ENCODE measurements at regions not wholly inside any gene's neighbourhood (a gene's known extent, or its start where the extent isn't known, plus 50 kb on each side); places are given as distances from the start of the nearest gene placed in this dataset.
A peak's percentile ranks its signal among the peaks of the same experiment; 100 is the strongest.

DNA sequence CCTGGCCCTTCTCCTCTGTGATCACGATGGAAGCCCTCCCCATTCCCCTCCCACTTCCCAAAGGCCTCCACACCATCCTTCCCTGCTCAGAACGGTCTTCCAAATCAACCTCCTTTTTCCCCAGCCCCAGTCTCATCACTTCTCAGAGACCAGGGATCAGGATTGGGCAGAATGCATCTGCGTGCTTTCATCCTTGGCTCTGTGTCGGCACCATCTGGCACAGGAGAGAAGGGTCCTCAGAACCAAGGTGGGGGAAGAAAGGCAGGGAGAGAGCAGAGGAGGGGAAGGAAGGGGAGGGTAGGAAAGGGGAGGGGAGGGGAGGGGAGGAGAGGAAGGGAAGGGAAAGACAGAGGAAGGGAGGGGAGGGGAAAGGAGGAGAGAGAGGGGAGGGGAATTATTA is 52.4 kb upstream of the FICD start:
- no peaks in the 10 kb centered on the region for H3K27me3 Mint-ChIP-seq (ENCODE audit: low read depth)
- H3K4me1 Mint-ChIP-seq (ENCODE audit: low read depth) = no peaks in the 10 kb centered on the region
- no peak for DNase-seq
- ATAC-seq (replicated peaks in 1 of 2) = no peak
- H3K4me3 Mint-ChIP-seq = no peak overlapping the region
- H3K9me3 Mint-ChIP-seq = no peaks in the 10 kb centered on the region
- no peak overlapping the region for H3K27ac Mint-ChIP-seq
- no peaks in the 10 kb centered on the region for H3K36me3 Mint-ChIP-seq (ENCODE audit: insufficient read depth in 2 of 2)

DNA sequence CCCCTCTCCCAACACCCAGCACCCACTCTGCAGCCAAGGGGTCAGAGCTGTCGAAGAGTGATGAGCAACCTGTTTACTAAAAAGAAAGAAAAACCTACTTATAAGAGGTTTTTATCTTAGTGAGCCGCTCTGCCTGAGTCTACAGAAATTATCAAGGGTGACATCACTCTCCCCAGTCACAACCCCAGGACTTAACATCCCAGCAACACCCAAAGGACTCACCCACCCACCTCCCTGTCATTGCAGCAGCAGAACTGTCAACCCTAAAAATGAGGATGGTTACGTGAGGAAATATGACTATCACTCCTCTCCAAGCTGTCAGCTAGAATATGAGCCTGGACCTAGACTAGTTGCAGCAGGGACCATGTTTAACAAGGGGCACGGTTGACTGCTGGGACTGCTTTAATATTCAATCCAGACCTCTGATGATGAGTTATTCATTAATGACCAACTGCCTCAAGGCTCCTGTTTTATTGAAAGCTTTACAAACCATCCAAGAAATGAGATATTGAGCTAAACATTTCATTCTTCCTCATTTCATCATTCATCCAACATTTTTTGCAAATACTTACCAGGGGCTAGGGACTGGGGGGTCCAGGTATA is 53.9 kb upstream of the FICD start:
- Mint-ChIP-seq H3K4me3 (no peak overlapping the region), H3K27ac (no peak overlapping the region), H3K36me3 (ENCODE audit: insufficient read depth in 2 of 2) (no peaks in the 10 kb centered on the region), H3K27me3 (ENCODE audit: low read depth) (no peaks in the 10 kb centered on the region), H3K4me1 (ENCODE audit: low read depth) (no peaks in the 10 kb centered on the region), H3K9me3 (no peaks in the 10 kb centered on the region)
- DNase-seq = no peak
- no peak for ATAC-seq (replicated peaks in 1 of 2)

DNA sequence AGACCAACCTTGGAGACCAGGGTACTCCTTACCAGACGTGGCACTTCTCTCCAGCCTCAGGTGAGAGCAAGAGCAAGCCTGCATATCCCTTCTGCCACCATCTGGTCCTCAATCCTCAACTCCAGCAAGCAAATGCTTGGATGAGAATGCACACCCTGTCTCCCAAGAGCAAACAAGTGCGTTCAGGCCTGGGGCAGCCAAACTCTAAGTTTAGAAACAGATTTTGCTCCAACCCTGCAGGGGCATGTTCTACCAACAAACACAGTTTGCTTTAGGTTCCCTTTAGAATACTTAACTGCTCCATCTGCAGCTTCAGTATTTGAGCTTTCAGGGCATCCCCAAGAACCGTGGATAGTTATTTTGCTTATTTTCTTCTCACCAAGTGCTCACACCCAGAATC is 55.9 kb upstream of the FICD start:
- Mint-ChIP-seq H3K4me3 (no peak overlapping the region), H3K9me3 (no peaks in the 10 kb centered on the region), H3K4me1 (ENCODE audit: low read depth) (no peaks in the 10 kb centered on the region), H3K27ac (no peak overlapping the region), H3K27me3 (ENCODE audit: low read depth) (peaks cover 9% of the 10 kb centered on the region), H3K36me3 (ENCODE audit: insufficient read depth in 2 of 2) (no peaks in the 10 kb centered on the region)
- DNase-seq (no peak), ATAC-seq (replicated peaks in 1 of 2) (no peak)

DNA sequence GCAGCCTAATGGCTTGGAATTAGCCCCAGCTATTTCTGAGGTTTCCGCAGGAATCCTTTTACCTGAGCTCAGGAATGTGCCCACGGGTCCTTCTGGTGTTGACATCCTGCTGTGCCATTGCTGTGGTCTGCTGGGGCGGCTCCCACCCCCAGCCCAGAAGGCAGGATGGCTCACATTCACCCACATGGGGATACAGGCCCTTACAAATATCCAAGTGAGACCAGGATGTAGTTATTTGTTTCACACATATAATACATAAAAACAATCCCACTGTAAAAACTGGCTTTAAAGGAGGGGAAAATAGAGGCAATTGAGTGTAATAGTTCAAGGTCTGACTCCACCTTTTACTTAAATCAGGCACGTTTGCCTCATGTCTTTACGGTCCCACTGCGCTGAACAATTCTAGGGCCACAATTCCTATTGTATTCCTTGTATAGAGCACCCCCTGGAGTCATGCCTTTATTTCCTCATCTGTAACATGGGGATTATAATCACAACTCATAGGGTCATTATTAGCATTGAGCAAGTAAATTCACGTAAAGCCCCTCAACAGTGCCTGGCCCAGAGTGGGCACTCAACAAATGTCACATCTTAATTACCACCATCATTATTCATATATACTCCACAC is 57.2 kb upstream of the FICD start:
- no peaks in the 10 kb centered on the region for H3K9me3 Mint-ChIP-seq
- DNase-seq = no peak
- H3K36me3 Mint-ChIP-seq (ENCODE audit: insufficient read depth in 2 of 2) = no peaks in the 10 kb centered on the region
- H3K4me3 Mint-ChIP-seq = no peak overlapping the region
- no peak overlapping the region for H3K27ac Mint-ChIP-seq
- no peak for ATAC-seq (replicated peaks in 1 of 2)
- H3K4me1 Mint-ChIP-seq (ENCODE audit: low read depth) = no peaks in the 10 kb centered on the region
- H3K27me3 Mint-ChIP-seq (ENCODE audit: low read depth) = peaks cover 19% of the 10 kb centered on the region

DNA sequence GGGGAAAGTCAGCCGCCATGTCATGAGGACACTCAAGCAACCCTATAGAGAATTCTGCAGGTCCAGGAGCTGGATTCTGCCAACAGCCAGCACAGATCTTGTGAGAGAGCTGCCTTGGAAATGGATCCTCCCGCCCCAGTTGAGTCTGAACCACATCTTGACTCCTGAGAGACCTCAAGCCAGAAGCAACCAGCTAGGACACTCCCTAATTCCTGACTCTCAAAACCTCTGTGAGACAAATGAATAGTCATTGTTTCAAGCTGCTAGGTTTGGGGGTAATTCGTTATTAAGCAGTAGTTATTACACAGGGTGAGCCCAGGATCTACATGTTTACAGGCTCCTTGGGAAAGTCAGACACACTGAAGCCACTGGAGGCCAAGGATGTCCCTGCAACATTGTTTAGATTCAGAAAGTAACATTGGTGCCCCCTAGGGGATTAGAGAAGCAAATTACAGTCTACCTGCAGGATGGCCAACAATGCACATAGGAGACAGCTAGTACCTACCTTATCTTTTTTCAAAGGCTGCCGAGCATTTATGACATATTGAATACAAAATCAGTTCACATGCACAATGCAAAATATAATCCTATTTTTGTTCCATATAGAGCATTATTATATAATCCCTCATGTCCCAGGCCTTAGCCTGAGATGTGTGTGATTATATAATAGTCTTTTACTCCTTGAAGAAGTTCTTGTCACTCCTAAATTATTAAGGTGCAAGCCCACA is 57.9 kb upstream of the FICD start:
- no peak overlapping the region for H3K27ac Mint-ChIP-seq
- no peaks in the 10 kb centered on the region for H3K9me3 Mint-ChIP-seq
- H3K4me1 Mint-ChIP-seq (ENCODE audit: low read depth) = no peaks in the 10 kb centered on the region
- no peak overlapping the region for H3K4me3 Mint-ChIP-seq
- DNase-seq = peak in 1 of 2 donors; percentile 10
- no peaks in the 10 kb centered on the region for H3K36me3 Mint-ChIP-seq (ENCODE audit: insufficient read depth in 2 of 2)
- H3K27me3 Mint-ChIP-seq (ENCODE audit: low read depth) = peaks cover 22% of the 10 kb centered on the region
- ATAC-seq (replicated peaks in 1 of 2) = no peak

DNA sequence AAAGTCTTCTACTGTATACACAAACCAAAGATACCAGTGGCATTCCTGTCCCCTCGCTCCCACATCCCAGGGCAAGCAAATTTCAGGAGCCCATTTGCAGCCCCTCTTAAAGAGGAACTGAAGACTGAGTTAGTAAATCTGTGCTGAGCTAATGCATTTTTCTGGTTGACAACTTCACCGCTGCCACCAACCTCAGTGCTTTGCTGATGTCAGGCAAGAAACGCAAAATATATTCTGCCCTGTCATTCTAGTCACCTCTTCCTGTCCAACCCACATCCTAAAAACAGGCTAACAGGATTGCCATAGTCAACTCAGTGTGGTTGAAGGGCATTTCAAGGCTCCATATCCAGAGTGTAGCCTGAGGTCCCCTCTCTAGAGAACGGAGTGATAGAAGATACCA is 59.4 kb upstream of the FICD start:
- no peak overlapping the region for H3K27ac Mint-ChIP-seq
- H3K4me3 Mint-ChIP-seq = no peak overlapping the region
- no peaks in the 10 kb centered on the region for H3K4me1 Mint-ChIP-seq (ENCODE audit: low read depth)
- no peak for ATAC-seq (replicated peaks in 1 of 2)
- H3K9me3 Mint-ChIP-seq = no peaks in the 10 kb centered on the region
- peaks cover 37% of the 10 kb centered on the region for H3K27me3 Mint-ChIP-seq (ENCODE audit: low read depth)
- DNase-seq = no peak
- H3K36me3 Mint-ChIP-seq (ENCODE audit: insufficient read depth in 2 of 2) = no peaks in the 10 kb centered on the region

DNA sequence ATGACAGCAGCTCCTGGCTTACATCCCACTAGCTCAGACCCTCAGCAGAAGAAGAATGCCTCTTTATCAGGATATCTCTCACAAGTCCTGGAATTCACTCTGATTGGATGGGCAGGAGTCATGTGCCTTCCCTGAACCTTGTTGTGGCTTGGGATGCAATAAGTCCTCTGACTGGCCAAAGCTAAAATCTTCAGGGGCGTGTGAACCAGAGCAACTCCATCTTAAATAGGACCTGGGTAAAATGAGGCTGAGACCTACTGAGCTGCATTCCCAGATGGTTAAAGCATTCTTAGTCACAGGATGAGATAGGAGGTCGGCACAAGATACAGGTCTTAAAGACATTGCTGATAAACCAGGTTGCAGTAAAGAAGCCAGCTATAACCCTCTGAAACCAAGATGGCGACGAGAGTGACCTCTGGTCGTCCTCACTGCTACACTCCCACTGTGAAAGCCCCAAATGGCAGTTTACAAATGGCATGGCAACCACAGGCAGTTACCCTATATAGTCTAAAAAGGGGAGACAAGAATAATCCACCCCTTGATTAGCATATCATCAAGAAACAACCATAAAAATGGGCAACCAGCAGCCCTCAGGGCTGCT is 60.4 kb upstream of the FICD start:
- no peaks in the 10 kb centered on the region for H3K9me3 Mint-ChIP-seq
- DNase-seq (no peak), ATAC-seq (replicated peaks in 1 of 2) (no peak)
- no peak overlapping the region for H3K27ac Mint-ChIP-seq
- no peak overlapping the region for H3K4me3 Mint-ChIP-seq
- H3K36me3 Mint-ChIP-seq (ENCODE audit: insufficient read depth in 2 of 2) = no peaks in the 10 kb centered on the region
- no peaks in the 10 kb centered on the region for H3K4me1 Mint-ChIP-seq (ENCODE audit: low read depth)
- H3K27me3 Mint-ChIP-seq (ENCODE audit: low read depth) = peaks cover 40% of the 10 kb centered on the region

DNA sequence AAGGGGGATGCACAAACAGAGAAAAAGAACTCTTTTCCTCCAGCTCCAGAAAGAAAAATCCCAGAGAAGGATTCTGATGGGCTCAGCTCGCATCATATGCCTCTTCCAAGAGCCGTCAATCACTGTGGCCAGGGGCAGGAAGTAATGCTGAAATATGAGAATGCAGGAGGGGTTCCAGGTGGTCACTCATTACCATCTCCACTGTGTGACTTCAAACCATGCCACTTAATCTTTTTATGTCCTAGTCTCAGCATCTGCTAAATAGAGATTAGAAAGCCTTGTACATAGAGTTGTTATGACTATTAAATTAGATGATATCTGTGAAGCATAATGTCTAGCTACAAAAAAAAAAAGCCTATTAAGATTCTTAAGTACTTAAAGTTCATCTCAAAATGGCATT is 65.6 kb upstream of the FICD start:
- H3K4me3 Mint-ChIP-seq = no peak overlapping the region
- H3K9me3 Mint-ChIP-seq = no peaks in the 10 kb centered on the region
- peaks cover 50% of the 10 kb centered on the region for H3K27me3 Mint-ChIP-seq (ENCODE audit: low read depth)
- ATAC-seq (replicated peaks in 1 of 2) (no peak), DNase-seq (no peak)
- no peak overlapping the region for H3K27ac Mint-ChIP-seq
- H3K4me1 Mint-ChIP-seq (ENCODE audit: low read depth) = no peaks in the 10 kb centered on the region
- H3K36me3 Mint-ChIP-seq (ENCODE audit: insufficient read depth in 2 of 2) = no peaks in the 10 kb centered on the region

DNA sequence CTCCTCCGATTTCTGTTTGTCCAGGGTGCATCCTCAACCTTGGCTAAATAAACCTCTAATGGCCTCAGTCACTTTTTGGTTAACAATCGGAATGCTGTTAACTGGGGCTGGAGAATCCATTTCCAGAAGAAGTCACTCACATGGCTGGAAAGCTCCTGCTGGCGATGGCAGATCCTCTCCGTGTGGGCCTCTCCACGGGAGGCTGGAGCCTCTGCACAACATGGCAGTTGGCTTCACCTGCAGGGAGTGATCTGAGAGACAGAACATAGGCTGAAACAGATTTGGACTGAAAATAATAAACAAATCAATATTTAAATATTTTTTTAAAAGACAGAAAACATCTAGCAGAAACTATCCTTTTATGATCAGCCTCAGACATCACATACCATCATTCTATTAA is 66.8 kb upstream of the FICD start:
- DNase-seq = no peak
- Mint-ChIP-seq H3K36me3 (ENCODE audit: insufficient read depth in 2 of 2) (no peaks in the 10 kb centered on the region), H3K27me3 (ENCODE audit: low read depth) (peaks cover 44% of the 10 kb centered on the region), H3K27ac (no peak overlapping the region), H3K4me1 (ENCODE audit: low read depth) (no peaks in the 10 kb centered on the region), H3K4me3 (no peak overlapping the region), H3K9me3 (no peaks in the 10 kb centered on the region)
- ATAC-seq (replicated peaks in 1 of 2) = no peak

DNA sequence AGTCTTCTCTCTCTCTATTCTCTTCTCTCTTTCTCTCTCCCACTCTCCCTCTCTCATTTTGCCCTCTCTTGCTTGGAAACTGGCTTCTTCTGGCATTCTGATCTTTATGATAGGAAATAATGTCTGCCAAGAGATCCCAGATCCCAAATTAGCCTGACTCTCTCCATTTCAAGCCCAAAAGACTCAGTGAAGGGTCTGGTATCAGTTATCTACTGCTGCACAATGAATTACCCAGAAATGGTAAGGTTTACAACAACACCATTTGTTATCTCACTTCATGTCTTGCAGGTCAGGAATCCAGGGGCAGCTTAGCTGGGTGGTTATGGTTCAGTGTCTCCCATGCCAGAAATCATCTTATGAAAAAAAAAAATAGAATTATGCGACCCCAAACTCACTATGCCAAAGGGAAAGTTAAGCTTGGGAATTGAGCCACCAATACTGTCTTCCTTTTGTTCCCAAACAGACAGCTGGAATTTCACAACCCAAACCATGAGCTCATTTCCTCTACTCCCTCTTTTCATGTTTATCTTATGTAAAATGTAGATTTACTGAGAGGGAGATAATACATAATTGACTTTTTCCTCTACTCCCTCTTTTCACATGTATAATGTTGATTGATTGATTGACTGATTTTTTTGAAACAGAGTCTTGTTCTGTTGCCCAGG is 67.8 kb upstream of the FICD start:
- H3K36me3 Mint-ChIP-seq (ENCODE audit: insufficient read depth in 2 of 2) = no peaks in the 10 kb centered on the region
- DNase-seq (no peak), ATAC-seq (replicated peaks in 1 of 2) (no peak)
- no peaks in the 10 kb centered on the region for H3K4me1 Mint-ChIP-seq (ENCODE audit: low read depth)
- H3K27ac Mint-ChIP-seq = no peak overlapping the region
- H3K4me3 Mint-ChIP-seq = no peak overlapping the region
- H3K9me3 Mint-ChIP-seq = no peaks in the 10 kb centered on the region
- peaks cover 39% of the 10 kb centered on the region for H3K27me3 Mint-ChIP-seq (ENCODE audit: low read depth)

DNA sequence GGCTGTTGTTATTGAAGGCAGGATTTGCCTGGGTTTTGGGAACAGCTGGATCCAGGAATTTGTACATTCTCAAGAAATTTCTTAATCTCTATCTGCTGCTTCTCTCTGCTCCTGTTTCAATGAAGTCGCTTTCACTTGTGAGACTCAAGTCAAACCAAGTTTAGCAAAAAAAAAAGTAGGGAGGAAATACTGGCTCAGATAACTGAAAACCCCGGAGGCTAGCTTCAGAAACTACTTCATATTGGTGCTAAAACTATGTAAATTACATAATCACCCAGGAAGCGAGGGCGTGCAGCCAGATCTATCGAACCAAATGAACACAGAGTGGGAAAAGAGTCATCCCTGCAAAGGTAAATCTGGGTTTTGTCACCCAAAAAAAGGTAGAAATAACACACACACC is 68.3 kb upstream of the FICD start:
- H3K36me3 Mint-ChIP-seq (ENCODE audit: insufficient read depth in 2 of 2) = no peaks in the 10 kb centered on the region
- H3K27me3 Mint-ChIP-seq (ENCODE audit: low read depth) = peaks cover 39% of the 10 kb centered on the region
- no peak overlapping the region for H3K4me3 Mint-ChIP-seq
- no peaks in the 10 kb centered on the region for H3K4me1 Mint-ChIP-seq (ENCODE audit: low read depth)
- no peak overlapping the region for H3K27ac Mint-ChIP-seq
- DNase-seq = no peak
- no peak for ATAC-seq (replicated peaks in 1 of 2)
- no peaks in the 10 kb centered on the region for H3K9me3 Mint-ChIP-seq

DNA sequence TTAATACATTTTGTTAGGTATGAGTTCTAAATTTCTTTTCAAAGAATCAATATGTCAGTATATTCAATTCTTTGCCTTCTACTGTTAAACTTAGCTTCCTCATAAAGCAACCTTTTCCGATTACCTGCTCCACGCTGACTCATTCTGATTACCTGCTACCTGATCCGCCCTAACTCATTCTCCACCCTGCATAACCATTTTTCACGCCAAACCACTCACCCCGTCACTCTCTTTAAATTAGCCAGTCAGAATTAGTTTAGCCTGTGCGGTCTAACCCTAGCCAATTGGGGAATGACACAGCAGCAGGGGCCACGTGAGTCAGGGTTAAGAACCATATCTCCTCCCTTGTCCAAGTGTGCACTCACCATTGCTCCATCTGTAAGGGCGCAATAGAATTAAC is 72.2 kb upstream of the FICD start:
- no peak for DNase-seq
- H3K27me3 Mint-ChIP-seq (ENCODE audit: low read depth) = peaks cover 29% of the 10 kb centered on the region
- no peaks in the 10 kb centered on the region for H3K4me1 Mint-ChIP-seq (ENCODE audit: low read depth)
- no peak overlapping the region for H3K27ac Mint-ChIP-seq
- peaks cover 0 to 2% of the 10 kb centered on the region in 2 donors for H3K9me3 Mint-ChIP-seq
- H3K36me3 Mint-ChIP-seq (ENCODE audit: insufficient read depth in 2 of 2) = no peaks in the 10 kb centered on the region
- no peak overlapping the region for H3K4me3 Mint-ChIP-seq
- ATAC-seq (replicated peaks in 1 of 2) = no peak

GRCh38 chr12:108442067-108442466 is 73.0 kb upstream of the FICD start:
- H3K9me3 Mint-ChIP-seq = peaks cover 0 to 2% of the 10 kb centered on the region in 2 donors
- H3K4me1 Mint-ChIP-seq (ENCODE audit: low read depth) = no peaks in the 10 kb centered on the region
- DNase-seq (no peak), ATAC-seq (replicated peaks in 1 of 2) (no peak)
- H3K27me3 Mint-ChIP-seq (ENCODE audit: low read depth) = peaks cover 29% of the 10 kb centered on the region
- no peaks in the 10 kb centered on the region for H3K36me3 Mint-ChIP-seq (ENCODE audit: insufficient read depth in 2 of 2)
- no peak overlapping the region for H3K4me3 Mint-ChIP-seq
- no peak overlapping the region for H3K27ac Mint-ChIP-seq
